ENCODE measurements at regions not wholly inside any gene's neighbourhood (a gene's known extent, or its start where the extent isn't known, plus 50 kb on each side); places are given as distances from the start of the nearest gene placed in this dataset.

- TF ChIP-seq, protein P1, sequence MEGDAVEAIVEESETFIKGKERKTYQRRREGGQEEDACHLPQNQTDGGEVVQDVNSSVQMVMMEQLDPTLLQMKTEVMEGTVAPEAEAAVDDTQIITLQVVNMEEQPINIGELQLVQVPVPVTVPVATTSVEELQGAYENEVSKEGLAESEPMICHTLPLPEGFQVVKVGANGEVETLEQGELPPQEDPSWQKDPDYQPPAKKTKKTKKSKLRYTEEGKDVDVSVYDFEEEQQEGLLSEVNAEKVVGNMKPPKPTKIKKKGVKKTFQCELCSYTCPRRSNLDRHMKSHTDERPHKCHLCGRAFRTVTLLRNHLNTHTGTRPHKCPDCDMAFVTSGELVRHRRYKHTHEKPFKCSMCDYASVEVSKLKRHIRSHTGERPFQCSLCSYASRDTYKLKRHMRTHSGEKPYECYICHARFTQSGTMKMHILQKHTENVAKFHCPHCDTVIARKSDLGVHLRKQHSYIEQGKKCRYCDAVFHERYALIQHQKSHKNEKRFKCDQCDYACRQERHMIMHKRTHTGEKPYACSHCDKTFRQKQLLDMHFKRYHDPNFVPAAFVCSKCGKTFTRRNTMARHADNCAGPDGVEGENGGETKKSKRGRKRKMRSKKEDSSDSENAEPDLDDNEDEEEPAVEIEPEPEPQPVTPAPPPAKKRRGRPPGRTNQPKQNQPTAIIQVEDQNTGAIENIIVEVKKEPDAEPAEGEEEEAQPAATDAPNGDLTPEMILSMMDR (conservative IDR thresholded peaks at IDR 0.05 in 1 of 2, IDR thresholded peaks at IDR 0.05 in 1 of 2; ENCODE audit: extremely low read depth in 1 of 2, insufficient read depth in 1 of 2, low read depth in 1 of 2, low read length in 2 of 2), result no peak
- no peak for TF ChIP-seq EZH2 (IDR thresholded peaks at IDR 0.05; ENCODE audit: borderline replicate concordance, low read length)
Observed at GRCh38 chr9:80605793-80606192, 1034.0 kb downstream of the TLE4 start.

Data from mammary epithelial cell (primary cell).